Astrocyte (in vitro differentiated cells and primary cell): ENCODE measurements at regions not wholly inside any gene's neighbourhood (a gene's known extent, or its start where the extent isn't known, plus 50 kb on each side); places are given as distances from the start of the nearest gene placed in this dataset.

Experiments
- DNase-seq: peaks from one replicate; pipeline ENCODE4 v3.0.0-alpha.2; 2010; ENCODE audit warnings: low read depth
- FAIRE-seq: peaks from 2 replicates; lab custom pipeline; 2011; peaks lifted over from hg19 to GRCh38; lab: Jason Lieb, UNC
- H2AFZ ChIP-seq: 2 replicates; pipeline ENCODE4 v1.6.0; 2012; ENCODE audit warnings: low read depth, low read length, inconsistent platforms
- H3K27ac ChIP-seq: 2 replicates; pipeline ENCODE4 v1.5.1; 2011; ENCODE audit warnings: low read depth, low read length, inconsistent platforms
- H3K27me3 ChIP-seq: 2 replicates; pipeline ENCODE4 v1.6.0; 2011; ENCODE audit warnings: low read length, inconsistent platforms; ENCODE audit not compliant: insufficient read depth
- H3K36me3 ChIP-seq: 2 replicates; pipeline ENCODE4 v1.5.1; 2011; ENCODE audit warnings: low read length, inconsistent platforms; ENCODE audit not compliant: insufficient read depth
- H3K4me1 ChIP-seq: 2 replicates; pipeline ENCODE4 v1.5.1; 2011; ENCODE audit warnings: low read length, inconsistent platforms; ENCODE audit not compliant: insufficient read depth
- H3K4me2 ChIP-seq: 2 replicates; pipeline ENCODE4 v1.6.0; 2012; ENCODE audit warnings: low read length, inconsistent platforms
- H3K4me3 ChIP-seq: 2 replicates; pipeline ENCODE4 v1.5.1; 2011; ENCODE audit warnings: low read depth, mild to moderate bottlenecking, low read length, inconsistent platforms; ENCODE audit not compliant: insufficient read depth
- H3K79me2 ChIP-seq: 2 replicates; pipeline ENCODE4 v1.6.0; 2012; ENCODE audit warnings: mild to moderate bottlenecking, low read length, inconsistent platforms; ENCODE audit not compliant: insufficient read depth
- H3K9ac ChIP-seq: 2 replicates; pipeline ENCODE4 v1.6.0; 2012; ENCODE audit warnings: mild to moderate bottlenecking, low read length, inconsistent platforms
- H3K9me3 ChIP-seq: 2 replicates; pipeline ENCODE4 v1.5.1; 2012; ENCODE audit warnings: low read depth, mild to moderate bottlenecking, low read length, inconsistent platforms; ENCODE audit not compliant: insufficient read depth
- H4K20me1 ChIP-seq: 2 replicates; pipeline ENCODE4 v1.6.0; 2012; ENCODE audit warnings: low read length, inconsistent platforms; ENCODE audit not compliant: insufficient read depth
- H3K27ac Mint-ChIP-seq: one replicate; pipeline ENCODE4 v1.8.0; 2021; ENCODE audit warnings: mild to moderate bottlenecking, mixed read lengths; ENCODE audit not compliant: unreplicated experiment
- H3K27me3 Mint-ChIP-seq: one replicate; pipeline ENCODE4 v1.8.0; 2021; ENCODE audit warnings: low read depth, mixed read lengths; ENCODE audit not compliant: unreplicated experiment
- H3K36me3 Mint-ChIP-seq: one replicate; pipeline ENCODE4 v1.8.0; 2021; ENCODE audit warnings: low read depth, mixed read lengths; ENCODE audit not compliant: unreplicated experiment
- H3K4me1 Mint-ChIP-seq: one replicate; pipeline ENCODE4 v1.8.0; 2021; ENCODE audit warnings: low read depth, mixed read lengths; ENCODE audit not compliant: unreplicated experiment
- H3K4me3 Mint-ChIP-seq: one replicate; pipeline ENCODE4 v1.8.0; 2021; ENCODE audit warnings: mild to moderate bottlenecking, moderate library complexity, mixed read lengths; ENCODE audit not compliant: unreplicated experiment
- H3K9me3 Mint-ChIP-seq: one replicate; pipeline ENCODE4 v1.8.0; 2021; ENCODE audit warnings: mild to moderate bottlenecking, mixed read lengths; ENCODE audit not compliant: unreplicated experiment
- EZH2 ChIP-seq: IDR thresholded peaks from 2 replicates; pipeline ENCODE4 v1.6.1; 2012; ENCODE audit warnings: mild to moderate bottlenecking, low read length, inconsistent platforms; ENCODE audit not compliant: insufficient read depth
- TF ChIP-seq, protein P1 (sequence below): IDR thresholded peaks from 2 replicates; pipeline ENCODE4 v1.5.1; 2011; ENCODE audit warnings: low read depth, mild to moderate bottlenecking, inconsistent platforms, low read length, moderate library complexity; ENCODE audit not compliant: insufficient read depth

DNA sequence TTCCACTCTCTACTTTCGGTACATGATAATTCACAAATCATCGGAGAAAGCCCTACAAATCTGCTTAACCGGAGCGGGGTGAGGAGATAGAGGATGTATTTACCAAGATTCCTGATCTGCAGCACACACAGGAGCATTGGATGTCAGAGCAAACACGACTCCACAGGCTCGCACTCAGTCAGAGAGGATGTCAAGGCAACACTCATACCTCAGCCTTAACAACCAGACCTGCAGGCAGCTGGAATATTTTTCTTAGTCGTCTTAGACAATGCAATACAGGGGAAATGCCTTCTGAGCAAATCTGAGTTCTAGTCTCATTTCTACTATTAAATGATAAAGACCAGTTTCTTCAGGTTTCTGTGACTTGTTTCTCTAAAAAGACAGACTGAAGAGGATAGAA, 159.3 kb upstream of the CPNE8 start:
- Histone ChIP-seq H3K4me3 (no peak overlapping the region), H3K79me2 (no peaks in the 10 kb centered on the region), H3K4me1 (no peaks in the 10 kb centered on the region), H3K27me3 (no peaks in the 10 kb centered on the region), H3K9me3 (no peaks in the 10 kb centered on the region), H3K4me2 (no peak overlapping the region), H3K27ac (no peak overlapping the region), H3K36me3 (no peaks in the 10 kb centered on the region), H2AFZ (no peak overlapping the region), H4K20me1 (no peaks in the 10 kb centered on the region), H3K9ac (no peak overlapping the region)
- H3K4me1 Mint-ChIP-seq: no peaks in the 10 kb centered on the region
- no peaks in the 10 kb centered on the region for H3K27me3 Mint-ChIP-seq
- TF ChIP-seq EZH2: no peak
- TF ChIP-seq, protein P1, sequence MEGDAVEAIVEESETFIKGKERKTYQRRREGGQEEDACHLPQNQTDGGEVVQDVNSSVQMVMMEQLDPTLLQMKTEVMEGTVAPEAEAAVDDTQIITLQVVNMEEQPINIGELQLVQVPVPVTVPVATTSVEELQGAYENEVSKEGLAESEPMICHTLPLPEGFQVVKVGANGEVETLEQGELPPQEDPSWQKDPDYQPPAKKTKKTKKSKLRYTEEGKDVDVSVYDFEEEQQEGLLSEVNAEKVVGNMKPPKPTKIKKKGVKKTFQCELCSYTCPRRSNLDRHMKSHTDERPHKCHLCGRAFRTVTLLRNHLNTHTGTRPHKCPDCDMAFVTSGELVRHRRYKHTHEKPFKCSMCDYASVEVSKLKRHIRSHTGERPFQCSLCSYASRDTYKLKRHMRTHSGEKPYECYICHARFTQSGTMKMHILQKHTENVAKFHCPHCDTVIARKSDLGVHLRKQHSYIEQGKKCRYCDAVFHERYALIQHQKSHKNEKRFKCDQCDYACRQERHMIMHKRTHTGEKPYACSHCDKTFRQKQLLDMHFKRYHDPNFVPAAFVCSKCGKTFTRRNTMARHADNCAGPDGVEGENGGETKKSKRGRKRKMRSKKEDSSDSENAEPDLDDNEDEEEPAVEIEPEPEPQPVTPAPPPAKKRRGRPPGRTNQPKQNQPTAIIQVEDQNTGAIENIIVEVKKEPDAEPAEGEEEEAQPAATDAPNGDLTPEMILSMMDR: no peak
- DNase-seq (no peak), FAIRE-seq (no peak)
- peaks cover 2% of the 10 kb centered on the region for H3K9me3 Mint-ChIP-seq
- H3K4me3 Mint-ChIP-seq: no peak overlapping the region
- no peaks in the 10 kb centered on the region for H3K36me3 Mint-ChIP-seq
- H3K27ac Mint-ChIP-seq: no peak overlapping the region

DNA sequence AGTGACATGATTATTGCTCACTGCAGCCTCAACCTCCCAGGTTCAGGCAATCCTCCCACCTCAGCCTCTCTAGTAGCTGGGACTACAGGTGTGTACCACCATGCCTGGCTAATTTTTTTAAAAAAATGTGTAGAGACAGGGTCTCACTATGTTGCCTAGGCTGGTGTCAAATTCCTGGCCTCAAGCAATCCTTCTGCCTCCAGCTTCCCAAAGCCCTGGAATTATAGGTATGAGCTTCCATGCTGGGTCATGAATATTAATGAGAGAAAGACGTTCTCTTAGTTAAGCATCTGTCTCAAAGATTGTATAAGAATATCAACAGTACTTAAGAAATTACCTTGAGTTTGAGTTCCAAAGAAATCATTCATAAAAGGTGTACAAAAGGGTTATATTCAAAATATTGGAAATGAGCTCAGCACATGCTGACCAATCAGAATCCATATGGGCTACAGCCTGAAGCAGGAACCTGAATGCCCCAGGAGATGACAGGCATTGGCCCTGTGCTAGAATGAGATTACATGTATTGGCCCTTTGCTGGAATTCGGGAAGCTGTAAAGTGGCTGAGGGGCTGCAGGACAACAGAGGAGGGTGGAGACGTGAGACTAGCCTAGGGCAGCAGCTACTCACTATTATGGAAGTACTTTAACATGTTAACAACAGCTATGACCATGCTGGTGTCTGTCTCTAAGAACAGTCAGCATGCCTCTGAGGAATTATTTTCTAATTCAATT, 157.0 kb upstream of the CPNE8 start:
- FAIRE-seq (no peak), DNase-seq (no peak)
- H3K36me3 Mint-ChIP-seq: no peaks in the 10 kb centered on the region
- no peaks in the 10 kb centered on the region for H3K9me3 Mint-ChIP-seq
- H3K4me3 Mint-ChIP-seq: no peak overlapping the region
- no peaks in the 10 kb centered on the region for H3K36me3 ChIP-seq
- H3K27me3 ChIP-seq: no peaks in the 10 kb centered on the region
- no peak for TF ChIP-seq EZH2
- TF ChIP-seq, protein P1: no peak
- H3K27me3 Mint-ChIP-seq: no peaks in the 10 kb centered on the region
- no peak overlapping the region for H3K27ac ChIP-seq
- no peak overlapping the region for H3K9ac ChIP-seq
- H3K9me3 ChIP-seq: no peaks in the 10 kb centered on the region
- no peaks in the 10 kb centered on the region for H3K4me1 ChIP-seq
- H3K79me2 ChIP-seq: no peaks in the 10 kb centered on the region
- H3K4me1 Mint-ChIP-seq: no peaks in the 10 kb centered on the region
- no peak overlapping the region for H3K4me3 ChIP-seq
- H2AFZ ChIP-seq: no peak overlapping the region
- H3K27ac Mint-ChIP-seq: no peak overlapping the region
- no peak overlapping the region for H3K4me2 ChIP-seq
- H4K20me1 ChIP-seq: no peaks in the 10 kb centered on the region

DNA sequence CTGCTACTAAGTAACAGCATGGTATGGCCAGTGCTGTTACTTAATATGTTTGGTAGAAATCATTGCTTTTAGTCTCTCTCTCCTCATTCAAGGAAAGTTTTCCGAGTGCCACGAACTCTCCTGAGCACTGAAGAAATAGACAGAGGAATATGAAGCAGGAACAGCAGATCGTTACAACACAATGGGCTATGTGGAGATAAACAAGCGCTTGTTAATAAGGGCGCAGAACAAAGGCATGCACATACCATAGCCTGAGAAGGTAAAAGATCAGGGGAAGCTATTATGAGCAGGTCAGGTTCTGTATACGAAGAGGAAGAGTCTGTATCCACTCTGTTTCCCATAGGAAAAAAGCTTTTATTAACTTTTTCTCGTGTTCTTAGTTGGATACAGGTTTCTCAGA, 156.2 kb upstream of the CPNE8 start:
- no peak overlapping the region for H3K4me2 ChIP-seq
- H3K9me3 ChIP-seq: no peaks in the 10 kb centered on the region
- H3K27ac ChIP-seq: no peak overlapping the region
- H3K9ac ChIP-seq: no peak overlapping the region
- TF ChIP-seq, protein P1: no peak
- no peak for TF ChIP-seq EZH2
- no peaks in the 10 kb centered on the region for H3K4me1 Mint-ChIP-seq
- DNase-seq (no peak), FAIRE-seq (no peak)
- H4K20me1 ChIP-seq: no peaks in the 10 kb centered on the region
- no peak overlapping the region for H2AFZ ChIP-seq
- H3K9me3 Mint-ChIP-seq: no peaks in the 10 kb centered on the region
- no peaks in the 10 kb centered on the region for H3K27me3 ChIP-seq
- no peaks in the 10 kb centered on the region for H3K36me3 ChIP-seq
- no peaks in the 10 kb centered on the region for H3K36me3 Mint-ChIP-seq
- H3K27me3 Mint-ChIP-seq: no peaks in the 10 kb centered on the region
- H3K27ac Mint-ChIP-seq: no peak overlapping the region
- H3K4me3 ChIP-seq: no peak overlapping the region
- no peaks in the 10 kb centered on the region for H3K4me1 ChIP-seq
- no peak overlapping the region for H3K4me3 Mint-ChIP-seq
- no peaks in the 10 kb centered on the region for H3K79me2 ChIP-seq
